Vagina (tissue), 2 donors: ENCODE measurements at regions not wholly inside any gene's neighbourhood (a gene's known extent, or its start where the extent isn't known, plus 50 kb on each side); places are given as distances from the start of the nearest gene placed in this dataset.

Source experiments
- POLR2A ChIP-seq, 2 donors: fragments of 450-650 bp; IDR thresholded peaks; one replicate each; pipeline ENCODE4 v1.6.1; 2017; ENCODE audit warnings: antibody characterized with exemption in 2 of 2, mild to moderate bottlenecking in 2 of 2, moderate library complexity in 2 of 2
- TF ChIP-seq, protein P1 (sequence below), 3 experiments: fragments of 450-650 bp in 2 of 3; fragments of 200-600 bp in 1 of 3; sonication (generic) in 1 of 3; IDR thresholded peaks; one replicate each; pipeline ENCODE4 v1.5.1; 2017 to 2019; ENCODE audit warnings: antibody characterized with exemption in 3 of 3, mild to moderate bottlenecking in 2 of 3, moderate library complexity in 2 of 3

DNA sequence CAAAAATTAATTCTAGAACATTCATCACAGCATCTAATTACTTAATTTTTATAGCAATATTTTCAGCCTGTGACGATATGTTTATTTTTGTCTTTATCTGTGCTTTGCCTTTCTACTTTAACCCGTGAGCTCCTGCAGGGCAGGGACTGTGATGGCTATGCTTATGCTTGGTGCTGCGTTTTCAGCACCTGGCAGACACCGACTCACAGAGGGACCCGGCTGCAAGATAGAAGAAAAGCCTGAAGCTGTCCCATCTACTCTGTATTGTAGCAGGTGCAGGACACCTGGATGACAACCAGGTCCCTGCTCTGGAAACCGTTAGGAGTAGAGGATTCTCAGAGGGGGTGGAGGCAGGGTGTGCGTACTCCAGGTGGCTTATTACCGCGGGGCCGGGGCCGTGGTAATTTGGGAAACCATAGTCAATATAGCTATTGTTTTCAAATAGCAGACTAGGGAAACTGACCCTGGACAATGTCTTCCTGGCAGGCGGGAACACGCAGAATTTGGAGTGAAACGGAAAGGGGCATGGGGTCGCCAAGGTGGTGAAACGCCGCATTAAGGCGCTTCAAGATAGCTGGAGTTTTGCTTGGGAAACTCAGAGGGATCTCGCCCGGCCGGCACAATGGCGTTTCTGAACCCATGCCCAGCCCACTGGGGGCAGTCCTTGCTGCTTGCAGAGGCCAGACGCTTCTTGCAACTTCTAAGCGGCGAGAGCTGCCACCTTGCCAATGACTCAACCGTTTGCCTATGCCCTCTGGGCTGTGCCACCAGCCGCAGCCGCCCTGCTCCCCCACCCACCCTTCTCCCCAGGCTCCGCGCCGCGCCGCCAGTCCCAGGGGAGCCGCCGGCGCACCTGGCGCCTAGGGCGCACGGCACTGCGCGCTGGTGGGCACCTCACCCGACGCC lies 140.1 kb upstream of the PALM2AKAP2 start:
- TF ChIP-seq, protein P1, sequence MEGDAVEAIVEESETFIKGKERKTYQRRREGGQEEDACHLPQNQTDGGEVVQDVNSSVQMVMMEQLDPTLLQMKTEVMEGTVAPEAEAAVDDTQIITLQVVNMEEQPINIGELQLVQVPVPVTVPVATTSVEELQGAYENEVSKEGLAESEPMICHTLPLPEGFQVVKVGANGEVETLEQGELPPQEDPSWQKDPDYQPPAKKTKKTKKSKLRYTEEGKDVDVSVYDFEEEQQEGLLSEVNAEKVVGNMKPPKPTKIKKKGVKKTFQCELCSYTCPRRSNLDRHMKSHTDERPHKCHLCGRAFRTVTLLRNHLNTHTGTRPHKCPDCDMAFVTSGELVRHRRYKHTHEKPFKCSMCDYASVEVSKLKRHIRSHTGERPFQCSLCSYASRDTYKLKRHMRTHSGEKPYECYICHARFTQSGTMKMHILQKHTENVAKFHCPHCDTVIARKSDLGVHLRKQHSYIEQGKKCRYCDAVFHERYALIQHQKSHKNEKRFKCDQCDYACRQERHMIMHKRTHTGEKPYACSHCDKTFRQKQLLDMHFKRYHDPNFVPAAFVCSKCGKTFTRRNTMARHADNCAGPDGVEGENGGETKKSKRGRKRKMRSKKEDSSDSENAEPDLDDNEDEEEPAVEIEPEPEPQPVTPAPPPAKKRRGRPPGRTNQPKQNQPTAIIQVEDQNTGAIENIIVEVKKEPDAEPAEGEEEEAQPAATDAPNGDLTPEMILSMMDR (IDR thresholded peaks at IDR 0.05): no peak
- no peak for TF ChIP-seq POLR2A (IDR thresholded peaks at IDR 0.05)
